Spinal cord (tissue), 9 donors: ENCODE measurements at regions not wholly inside any gene's neighbourhood (a gene's known extent, or its start where the extent isn't known, plus 50 kb on each side); places are given as distances from the start of the nearest gene placed in this dataset.

Source experiments
- DNase-seq, 6 donors: peaks; one replicate each; pipeline versions ENCODE4 v3.0.0 to v3.0.0-alpha.2; 2013 to 2015; ENCODE audit warnings: low spot score in 6 of 6, low read depth in 4 of 6
- H3K27ac ChIP-seq: one replicate; pipeline ENCODE4 v1.5.1; 2013; ENCODE audit warnings: low read depth, low read length, control low read depth
- H3K27me3 ChIP-seq: one replicate; pipeline ENCODE4 v1.6.1; 2013; ENCODE audit warnings: low read length; ENCODE audit not compliant: control insufficient read depth, insufficient read depth
- H3K36me3 ChIP-seq: one replicate; pipeline ENCODE4 v1.6.1; 2013; ENCODE audit warnings: low read length; ENCODE audit not compliant: control insufficient read depth, insufficient read depth
- H3K4me1 ChIP-seq: one replicate; pipeline ENCODE4 v1.6.1; 2013; ENCODE audit warnings: low read length; ENCODE audit not compliant: control insufficient read depth, insufficient read depth
- H3K4me3 ChIP-seq: one replicate; pipeline ENCODE4 v1.5.1; 2013; ENCODE audit warnings: low read depth, low read length, control low read depth
- H3K9me3 ChIP-seq: one replicate; pipeline ENCODE4 v1.6.1; 2013; ENCODE audit warnings: low read length; ENCODE audit not compliant: control insufficient read depth, insufficient read depth
- WGBS: methylation state at CpG from one replicate; pipeline ENCODE4 v1.1.5; 2013; ENCODE audit warnings: missing lambda C conversion rate; ENCODE audit not compliant: insufficient coverage; 5-methylcytosine and 5-hydroxymethylcytosine counted together
- donor health status: healthy.

GRCh38 chr3:159761369-159761768 is 227.3 kb upstream of the IL12A start:
- H3K27me3 ChIP-seq = no peaks in the 10 kb centered on the region
- peak overlapping the region; percentile 33 for H3K27ac ChIP-seq
- no CpG with 5 or more reads among the region's 1 CpG for WGBS
- no peaks in the 10 kb centered on the region for H3K36me3 ChIP-seq
- no peak overlapping the region for H3K4me3 ChIP-seq
- DNase-seq = peak in 1 of 6 donors; percentile 70
- peaks cover under 1% of the 10 kb centered on the region for H3K9me3 ChIP-seq
- H3K4me1 ChIP-seq = peaks cover 18% of the 10 kb centered on the region

- Histone ChIP-seq H3K36me3 (no peaks in the 10 kb centered on the region), H3K9me3 (no peaks in the 10 kb centered on the region), H3K27ac (peak overlapping the region; percentile 33), H3K27me3 (no peaks in the 10 kb centered on the region), H3K4me1 (peaks cover 18% of the 10 kb centered on the region), H3K4me3 (no peak overlapping the region)
- no peak for DNase-seq
- 77% methylated on average over 4 of the region's 7 CpGs for WGBS
These were observed 226.6 kb upstream of the IL12A start for GRCh38 chr3:159761848-159762635.

- peak overlapping the region; percentile 88 for H3K27ac ChIP-seq
- H3K4me3 ChIP-seq = peak overlapping the region; percentile 85
- no peaks in the 10 kb centered on the region for H3K9me3 ChIP-seq
- DNase-seq = peak in 4 of 6 donors; percentile 26 to 84 (median 57)
- no peaks in the 10 kb centered on the region for H3K27me3 ChIP-seq
- H3K36me3 ChIP-seq = no peaks in the 10 kb centered on the region
- peaks cover 18% of the 10 kb centered on the region for H3K4me1 ChIP-seq
- WGBS = under 1% methylated on average over 40 of the region's 40 CpGs
These were observed 225.5 kb upstream of the IL12A start for GRCh38 chr3:159763011-159763601.

GRCh38 chr3:159763602-159764489 is 224.8 kb upstream of the IL12A start:
- peak in 5 of 6 donors; percentile 36 to 89 (median 57) for DNase-seq
- Histone ChIP-seq H3K9me3 (no peaks in the 10 kb centered on the region), H3K4me1 (peaks cover 18% of the 10 kb centered on the region), H3K36me3 (no peaks in the 10 kb centered on the region), H3K4me3 (peak overlapping the region; percentile 85), H3K27me3 (no peaks in the 10 kb centered on the region), H3K27ac (peak overlapping the region; percentile 92)
- under 1% methylated on average over 66 of the region's 80 CpGs for WGBS

- peak overlapping the region; percentile 85 for H3K4me3 ChIP-seq
- peaks cover 18% of the 10 kb centered on the region for H3K4me1 ChIP-seq
- no peaks in the 10 kb centered on the region for H3K27me3 ChIP-seq
- peak overlapping the region; percentile 92 for H3K27ac ChIP-seq
- no peaks in the 10 kb centered on the region for H3K9me3 ChIP-seq
- under 1% methylated on average over 51 of the region's 51 CpGs for WGBS
- H3K36me3 ChIP-seq = no peaks in the 10 kb centered on the region
- peak in 3 of 6 donors; percentile 22 to 76 (median 68) for DNase-seq
These were observed 224.1 kb upstream of the IL12A start for GRCh38 chr3:159764490-159765029.

- WGBS = under 1% methylated on average over 35 of the region's 47 CpGs
- no peaks in the 10 kb centered on the region for H3K9me3 ChIP-seq
- H3K4me3 ChIP-seq = peak overlapping the region; percentile 85
- H3K27ac ChIP-seq = peak overlapping the region; percentile 65
- DNase-seq = peak in 4 of 6 donors; percentile 33 to 83 (median 65)
- H3K36me3 ChIP-seq = no peaks in the 10 kb centered on the region
- H3K4me1 ChIP-seq = peaks cover 18% of the 10 kb centered on the region
- H3K27me3 ChIP-seq = no peaks in the 10 kb centered on the region
These were observed 223.4 kb upstream of the IL12A start for GRCh38 chr3:159765030-159765859.

GRCh38 chr3:159765860-159766294 is 222.8 kb upstream of the IL12A start:
- WGBS = 30% methylated on average over 4 of the region's 5 CpGs
- Histone ChIP-seq H3K27me3 (no peaks in the 10 kb centered on the region), H3K4me3 (peak overlapping the region; percentile 85), H3K4me1 (peaks cover 18% of the 10 kb centered on the region), H3K27ac (peak overlapping the region; percentile 65), H3K36me3 (no peaks in the 10 kb centered on the region), H3K9me3 (no peaks in the 10 kb centered on the region)
- DNase-seq = peak in 1 of 6 donors; percentile 82

- H3K27ac ChIP-seq = peak overlapping the region; percentile 65
- 57% methylated on average over 1 of the region's 2 CpGs for WGBS
- H3K4me1 ChIP-seq = peaks cover 18% of the 10 kb centered on the region
- no peaks in the 10 kb centered on the region for H3K36me3 ChIP-seq
- H3K27me3 ChIP-seq = no peaks in the 10 kb centered on the region
- peak in 2 of 6 donors; percentile 53 to 60 for DNase-seq
- peak overlapping the region; percentile 11 for H3K4me3 ChIP-seq
- no peaks in the 10 kb centered on the region for H3K9me3 ChIP-seq
These were observed 222.0 kb upstream of the IL12A start for GRCh38 chr3:159766563-159767185.
